Thyroid gland (tissue), 4 donors: ENCODE measurements at regions not wholly inside any gene's neighbourhood (a gene's known extent, or its start where the extent isn't known, plus 50 kb on each side); places are given as distances from the start of the nearest gene placed in this dataset.

Experiments used
- CTCF ChIP-seq, 6 experiments: fragments of 200-600 bp in 3 of 6; fragments of 450-650 bp in 3 of 6; sonication (generic) in 3 of 6; IDR thresholded peaks; one replicate each; pipeline ENCODE4 v1.5.1; 2016 to 2019; ENCODE audit warnings: antibody characterized with exemption in 6 of 6, mild to moderate bottlenecking in 2 of 6, inconsistent platforms in 1 of 6, moderate library complexity in 1 of 6
- POLR2A ChIP-seq, 2 donors: fragments of 450-650 bp; IDR thresholded peaks; one replicate each; pipeline ENCODE4 v1.6.1; 2017; ENCODE audit warnings: antibody characterized with exemption in 2 of 2, mild to moderate bottlenecking in 2 of 2, moderate library complexity in 1 of 2

- TF ChIP-seq CTCF (IDR thresholded peaks at IDR 0.05), result no peak
- TF ChIP-seq POLR2A (IDR thresholded peaks at IDR 0.05), result no peak
Observed at GRCh38 chrX:33721927-33722326, 410.2 kb downstream of the FAM47A start.
